HuH-7 (cell line): ENCODE measurements at regions not wholly inside any gene's neighbourhood (a gene's known extent, or its start where the extent isn't known, plus 50 kb on each side); places are given as distances from the start of the nearest gene placed in this dataset.

ENCODE experiments used
- DNase-seq: peaks from one replicate; pipeline ENCODE4 v3.0.0; 2011; ENCODE audit warnings: low spot score

DNA sequence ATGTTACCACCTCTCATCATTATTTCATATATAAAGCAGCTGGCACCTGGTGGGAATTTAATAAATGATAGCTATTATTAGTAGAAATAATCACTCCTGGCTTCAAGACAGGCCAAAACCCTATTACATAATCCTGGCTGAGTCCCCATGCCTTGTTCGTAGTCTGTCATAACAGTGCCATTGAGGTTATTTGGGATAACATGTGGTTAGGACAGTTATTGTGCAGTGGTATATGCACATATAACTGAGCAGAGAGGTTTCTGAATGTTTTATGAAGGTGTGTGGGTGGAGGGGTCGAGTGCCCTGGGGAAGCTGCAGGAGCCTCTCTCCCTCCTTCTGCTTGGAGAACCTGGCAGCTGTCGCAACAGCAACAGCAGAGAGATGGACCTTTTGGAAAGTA is 162.4 kb upstream of the NABP1 start:
- DNase-seq, result no peak

DNA sequence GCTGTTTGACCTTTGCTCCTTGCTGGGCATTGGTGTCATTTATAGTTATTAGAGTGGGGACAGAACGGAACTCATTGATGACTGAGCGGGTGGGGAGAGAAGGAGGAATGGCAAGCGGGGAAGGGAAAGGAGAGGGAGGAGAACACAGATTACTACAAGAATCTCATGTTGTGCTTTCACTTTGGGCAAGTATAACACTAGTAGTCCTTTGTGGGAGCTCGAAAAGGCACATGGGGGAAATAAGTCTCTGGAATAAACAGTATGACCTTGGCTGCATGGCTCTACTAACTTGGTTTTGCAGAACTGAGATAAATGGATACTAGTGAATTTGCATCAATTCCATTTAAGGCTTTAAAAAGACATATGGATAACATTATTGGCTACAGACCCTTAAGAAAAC is 161.7 kb upstream of the NABP1 start:
- DNase-seq, result no peak

DNA sequence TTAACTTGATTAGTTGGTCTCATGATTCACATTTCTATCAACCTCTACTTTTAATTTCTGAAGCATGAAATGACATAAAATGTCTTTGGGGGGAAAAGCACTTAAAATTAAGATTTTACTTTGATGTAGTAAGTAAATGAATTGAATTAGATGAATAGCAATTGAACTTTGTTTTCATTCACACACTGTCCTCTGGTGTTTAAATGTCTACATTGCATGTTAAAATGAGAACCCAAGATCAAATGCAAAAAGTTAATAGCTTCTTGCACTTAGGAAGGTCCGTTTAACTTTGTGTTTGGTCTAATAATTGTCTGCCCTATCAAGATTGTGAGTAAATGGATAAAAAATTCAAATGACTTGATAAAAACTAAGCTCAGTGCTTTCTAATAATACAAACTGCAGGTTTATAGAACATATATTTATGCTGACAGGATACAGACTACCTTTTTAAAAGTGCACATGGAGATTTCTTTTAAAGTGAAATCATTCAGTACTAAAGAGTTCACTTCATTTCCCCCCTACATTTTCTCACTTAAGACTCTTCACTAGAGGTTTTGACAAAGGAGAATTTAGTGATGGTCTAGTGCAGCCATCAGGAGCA is 156.2 kb upstream of the NABP1 start:
- no peak for DNase-seq

DNA sequence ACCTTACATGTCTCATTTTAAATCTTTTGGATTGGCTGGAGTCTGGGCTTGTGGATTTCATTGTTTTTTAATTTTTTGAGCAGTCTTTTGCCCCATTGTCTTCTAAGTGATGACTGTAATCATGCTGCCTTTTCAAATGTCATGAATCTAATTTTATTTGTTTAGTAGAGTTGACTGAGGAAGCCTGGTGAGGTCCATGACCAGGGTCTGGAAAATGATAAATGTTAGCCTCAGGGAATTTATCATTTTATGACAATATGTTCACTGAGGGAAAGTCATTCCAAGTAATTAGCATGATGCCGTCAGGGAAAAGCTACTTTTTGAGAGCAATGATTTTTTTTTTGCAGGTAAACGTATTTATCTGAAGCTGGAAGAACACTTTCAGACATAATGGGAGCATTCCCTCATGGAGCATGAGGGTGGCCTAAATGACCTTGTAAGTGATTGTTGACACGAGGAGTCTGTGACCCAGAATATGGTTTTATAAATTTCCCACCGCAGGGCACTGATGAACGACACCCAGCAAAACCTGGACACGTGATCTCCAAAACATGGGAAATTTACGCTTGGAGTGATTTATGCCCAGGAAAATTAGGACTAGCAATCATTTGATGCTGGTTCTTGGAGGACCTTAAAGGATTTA is 155.3 kb upstream of the NABP1 start:
- no peak for DNase-seq

DNA sequence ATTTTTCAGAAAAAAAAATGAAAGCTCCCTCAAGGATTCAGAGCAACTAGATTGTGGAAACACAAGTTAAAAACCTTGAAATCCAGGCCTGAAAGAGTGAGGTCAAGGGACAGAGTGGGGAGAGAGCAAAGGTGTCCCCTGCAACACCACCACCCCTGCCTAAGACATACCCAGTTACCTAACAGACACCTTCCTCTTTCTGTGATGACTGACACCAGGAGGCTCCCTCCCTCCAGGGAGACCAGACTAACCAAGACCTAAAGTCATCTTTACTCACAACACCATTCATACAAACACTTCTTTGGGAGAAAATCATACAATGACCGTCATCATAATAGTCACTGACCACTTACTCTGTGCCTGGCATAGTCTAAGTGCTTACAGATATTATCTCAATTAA is 151.8 kb upstream of the NABP1 start:
- DNase-seq, result no peak

DNA sequence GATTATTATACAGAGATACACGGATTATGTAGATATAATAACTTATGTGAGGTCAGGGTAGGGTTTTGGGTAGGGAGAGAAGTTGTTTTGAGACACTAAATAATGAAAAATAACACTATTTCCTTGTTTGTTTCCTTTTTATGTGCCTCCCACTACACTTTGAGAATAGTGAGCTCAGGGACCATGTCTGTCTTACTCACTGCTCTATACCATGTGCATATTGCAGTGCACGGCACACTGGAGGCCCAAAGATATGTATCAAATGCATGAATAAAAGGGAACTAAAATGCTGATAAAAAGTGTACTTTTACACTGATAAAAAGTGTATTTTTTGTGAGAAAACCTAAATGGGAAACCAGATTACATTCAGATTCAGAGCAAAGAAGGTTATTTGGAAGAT is 151.4 kb upstream of the NABP1 start:
- no peak for DNase-seq

DNA sequence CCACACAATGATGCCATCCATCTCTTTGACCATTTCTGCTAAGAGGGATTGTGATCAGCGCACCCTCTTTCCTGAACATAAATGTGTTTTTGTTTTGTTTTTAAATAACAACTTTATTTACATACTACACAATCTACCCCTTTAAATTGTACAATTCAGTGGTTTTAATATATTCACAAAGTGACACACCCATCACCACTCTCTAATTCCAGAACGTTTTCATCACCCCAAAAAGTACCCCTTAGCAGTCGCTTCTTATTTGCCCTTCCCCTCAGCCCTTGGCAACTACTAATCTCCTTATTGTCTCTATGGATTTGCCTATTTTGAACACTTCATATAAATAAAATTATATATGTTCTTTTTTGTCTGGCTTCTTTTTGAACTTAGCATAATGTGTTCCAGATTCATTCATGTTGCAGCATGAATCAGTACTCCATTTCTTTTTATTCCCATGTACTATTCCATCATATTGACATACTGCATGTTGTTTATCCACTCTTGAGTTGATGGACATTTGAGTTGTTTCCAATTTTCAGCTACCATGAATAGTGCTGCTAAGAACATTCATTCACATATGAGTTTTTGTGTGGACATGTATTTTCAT is 150.9 kb upstream of the NABP1 start:
- no peak for DNase-seq

DNA sequence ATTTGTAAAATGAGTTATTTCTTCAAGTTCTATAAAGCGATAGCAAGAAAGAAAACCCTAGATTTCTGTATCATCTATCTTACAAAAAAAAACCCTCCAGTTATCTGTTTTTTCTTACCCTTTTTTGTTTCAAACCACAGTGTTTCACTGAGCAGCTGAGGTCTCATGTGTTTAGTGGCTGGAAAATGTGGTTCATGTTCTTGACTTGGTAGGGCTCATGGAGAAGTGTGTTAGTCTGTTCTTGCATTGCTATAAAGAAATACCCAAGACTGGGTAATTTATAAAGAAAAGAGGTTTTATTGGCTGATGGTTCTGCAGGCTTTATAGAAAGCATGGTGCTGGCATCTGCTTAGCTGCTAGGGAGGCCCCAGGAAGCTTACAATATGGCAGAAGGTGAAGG is 147.3 kb upstream of the NABP1 start:
- DNase-seq, result no peak

DNA sequence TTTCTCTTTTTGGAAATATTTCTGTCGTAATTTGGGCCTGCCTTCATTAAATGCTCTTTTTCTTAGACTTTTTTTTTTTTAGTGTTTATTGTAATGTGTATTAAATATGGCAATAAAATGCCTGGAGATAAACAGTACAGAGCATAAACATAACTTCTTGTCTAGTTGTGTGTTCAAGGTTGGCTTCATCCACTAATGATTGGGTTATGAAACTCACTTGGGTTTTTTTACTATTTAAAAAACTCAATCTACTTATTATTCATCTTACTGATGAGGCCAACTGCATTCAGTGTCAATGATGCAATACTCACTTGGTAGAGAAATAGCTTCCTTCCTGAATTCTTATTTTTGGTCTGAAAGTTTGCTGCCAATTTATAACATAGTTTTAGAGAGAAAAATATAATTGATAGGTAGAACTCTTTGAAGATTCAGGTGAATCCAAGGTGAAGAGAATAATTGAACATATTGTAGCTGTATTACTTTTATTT is 144.2 kb upstream of the NABP1 start:
- DNase-seq, result no peak

DNA sequence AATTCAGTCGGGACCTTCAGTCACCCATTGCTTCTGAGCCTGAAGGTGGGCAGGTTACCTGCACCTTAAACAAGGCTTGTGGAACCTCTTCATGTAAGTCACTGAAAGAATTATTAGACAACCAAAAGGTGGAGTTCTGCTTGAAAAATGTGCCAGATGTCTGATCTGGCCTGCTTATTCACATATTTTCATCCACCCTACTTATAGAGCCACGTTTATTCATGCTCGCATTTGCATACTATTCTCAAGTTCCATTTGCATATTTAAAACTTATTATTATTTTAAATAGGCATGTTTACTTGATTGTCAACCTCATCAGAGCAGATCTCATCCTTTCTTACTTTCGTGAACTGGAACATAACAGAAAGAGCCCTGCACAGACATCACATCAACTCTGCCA is 140.0 kb upstream of the NABP1 start:
- DNase-seq, result no peak

DNA sequence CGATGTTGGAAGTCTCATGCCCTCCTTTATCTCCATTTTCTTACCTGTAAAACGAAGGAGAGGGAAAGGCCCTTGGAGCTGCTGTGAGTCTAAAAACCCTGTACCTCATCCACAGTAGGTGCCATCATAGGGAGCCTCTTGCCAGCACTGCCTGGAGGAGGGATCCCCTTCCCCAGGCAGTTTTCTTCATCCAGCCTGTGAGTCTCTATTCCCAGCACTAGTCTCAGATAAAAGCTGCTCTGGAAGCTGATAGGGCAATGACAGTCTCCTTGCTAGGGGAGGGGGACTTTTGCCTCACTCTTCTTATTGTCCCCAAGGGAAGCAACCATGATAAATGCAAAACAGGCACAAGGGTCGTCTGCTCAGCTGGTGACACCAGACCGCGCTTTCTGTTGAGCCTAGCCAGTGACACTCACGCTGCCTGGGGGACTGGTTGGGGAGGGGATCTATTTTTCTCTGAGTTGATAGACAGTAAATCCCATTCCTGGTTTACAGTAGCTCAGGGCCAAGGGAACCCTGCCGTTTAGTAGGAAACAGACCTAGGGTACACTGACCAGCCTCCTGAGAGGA is 139.5 kb upstream of the NABP1 start:
- DNase-seq, result no peak

DNA sequence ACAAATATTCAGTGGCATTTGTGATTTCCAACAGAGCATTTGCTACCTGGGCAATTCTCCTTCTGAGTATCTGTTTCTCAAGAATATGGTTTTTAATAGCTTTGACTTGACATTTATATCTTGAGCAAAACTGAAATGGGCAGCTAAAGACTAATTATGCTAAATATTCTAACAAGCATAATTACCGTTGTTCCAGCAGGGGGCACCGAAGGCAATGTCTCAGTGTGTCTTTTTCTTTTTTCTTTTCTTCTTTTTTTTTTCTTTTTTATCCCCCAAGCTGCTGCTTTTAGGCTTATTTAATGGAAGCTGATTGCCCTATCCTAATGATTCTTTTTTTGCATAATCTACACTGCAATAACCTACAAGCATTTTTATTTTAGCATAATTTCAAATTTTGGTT is 138.9 kb upstream of the NABP1 start:
- DNase-seq, result peak; percentile 16

DNA sequence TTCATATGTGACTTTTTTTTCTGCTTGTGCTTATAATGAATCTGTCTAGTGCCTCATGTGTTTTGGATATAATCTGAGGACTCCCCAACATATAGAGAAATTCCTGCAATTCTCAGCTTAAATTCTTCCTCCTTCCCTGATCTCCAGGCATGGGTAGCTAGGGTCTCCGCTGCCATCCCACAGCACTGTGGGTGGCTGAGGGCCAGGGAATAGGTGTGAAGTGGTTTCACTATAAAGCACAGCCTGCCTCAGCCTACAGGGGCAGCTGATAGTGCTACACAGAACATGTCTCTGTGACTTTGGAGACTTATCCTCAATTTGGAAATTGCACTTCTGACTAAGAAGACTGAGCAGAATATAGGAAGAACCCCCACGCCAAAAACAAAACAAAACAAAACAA is 137.3 kb upstream of the NABP1 start:
- DNase-seq, result no peak

DNA sequence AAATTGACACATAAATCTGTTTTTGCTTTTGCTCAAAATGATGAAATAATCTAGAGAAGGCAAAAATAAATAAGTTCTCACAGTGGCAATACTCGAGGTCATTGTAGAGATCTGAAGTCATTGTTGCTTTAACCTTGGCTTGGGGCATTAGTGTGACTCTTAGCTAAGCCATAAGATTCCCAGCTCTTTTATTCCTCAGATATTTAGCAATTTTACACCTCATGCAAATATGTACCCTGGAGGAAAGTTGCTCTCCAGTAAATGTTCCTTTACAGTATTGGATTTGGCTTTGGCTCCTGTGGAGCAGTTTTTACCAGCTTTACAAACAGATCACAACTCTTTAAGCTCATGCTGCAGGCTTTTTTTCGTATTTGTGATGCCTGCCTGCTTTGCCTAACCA is 134.2 kb upstream of the NABP1 start:
- no peak for DNase-seq

DNA sequence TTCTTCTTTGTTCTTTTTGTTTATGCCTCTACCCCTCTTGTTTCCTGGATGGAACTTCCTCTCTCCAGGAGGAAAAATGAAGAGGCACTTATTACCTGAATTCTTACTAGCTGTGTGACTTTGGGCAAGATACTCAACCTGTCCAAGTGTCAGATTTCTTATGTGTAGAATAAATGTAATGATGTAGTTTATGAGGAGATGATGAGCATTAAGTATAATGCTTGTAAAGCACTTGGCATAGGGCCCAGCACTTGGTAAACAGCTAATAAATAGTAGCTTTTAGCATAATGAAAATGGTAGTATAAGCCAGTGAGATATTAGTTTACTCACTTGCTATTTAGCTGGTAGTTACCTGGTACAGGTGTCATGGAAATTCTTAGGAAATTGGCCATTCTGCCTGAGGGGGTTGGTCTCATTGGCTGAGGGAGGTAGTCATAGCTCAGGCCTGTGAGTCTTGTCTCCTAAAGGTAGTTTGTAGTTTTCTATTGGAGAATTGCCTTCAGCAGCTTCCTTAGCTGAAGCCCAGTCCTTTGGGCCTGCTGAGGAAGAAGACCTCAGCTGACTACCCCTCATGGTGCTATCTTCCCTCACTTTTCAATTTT is 133.4 kb upstream of the NABP1 start:
- no peak for DNase-seq

DNA sequence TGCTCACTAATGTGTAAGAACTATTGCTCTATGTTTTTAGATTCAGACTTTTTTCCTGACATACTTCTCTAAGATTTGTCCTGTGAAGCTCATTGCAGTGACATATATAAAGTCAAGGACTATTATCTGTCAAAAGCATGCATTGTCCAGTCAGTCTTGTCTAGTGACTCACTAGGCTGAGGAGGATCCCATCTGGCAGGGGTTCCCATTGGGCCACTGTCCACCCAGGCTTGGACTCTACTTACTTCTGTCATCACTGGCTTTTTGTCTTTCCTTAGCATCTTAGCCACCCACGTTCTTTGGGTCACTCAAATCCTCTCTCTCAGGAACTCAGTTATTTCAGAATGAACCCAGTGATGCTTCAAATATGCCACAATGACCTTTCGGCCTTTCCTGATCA is 132.6 kb upstream of the NABP1 start:
- no peak for DNase-seq

DNA sequence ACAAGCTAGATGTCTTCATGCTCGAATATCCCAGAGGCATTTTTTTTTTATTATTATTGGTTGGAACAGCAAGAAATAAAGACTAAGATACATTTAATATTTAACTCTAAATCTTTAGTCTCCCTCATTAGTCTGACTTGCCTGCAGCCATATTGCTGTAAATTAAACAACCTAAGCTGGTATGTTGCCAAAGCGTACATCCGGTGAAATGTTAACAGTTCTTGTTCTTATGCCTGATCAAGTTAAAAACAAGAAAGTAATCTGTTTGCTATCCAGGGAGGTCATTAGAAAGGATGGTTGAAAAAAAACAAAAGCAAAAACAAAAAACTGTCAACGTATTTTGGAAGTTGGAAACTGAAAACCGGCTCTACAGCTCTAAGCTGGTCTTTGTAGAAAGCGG is 125.9 kb upstream of the NABP1 start:
- no peak for DNase-seq

DNA sequence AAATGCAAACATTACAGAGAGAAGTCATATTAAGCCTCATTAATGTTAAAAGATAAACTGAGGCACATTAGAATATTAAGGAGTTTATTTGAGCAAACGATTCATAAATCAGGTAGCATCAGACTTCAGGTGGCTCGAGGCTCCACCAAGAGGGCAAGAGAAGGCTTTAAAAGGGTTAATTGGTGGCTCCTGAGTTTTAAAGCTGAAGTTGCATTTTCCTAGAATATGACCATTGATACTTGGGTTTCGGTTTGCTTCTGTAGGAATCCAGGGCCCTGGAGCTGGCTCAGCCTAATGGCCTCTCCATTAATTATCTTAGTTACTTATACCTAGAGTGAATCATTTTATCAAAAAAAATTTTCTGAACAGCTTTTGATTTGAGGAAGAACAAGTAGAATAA is 123.7 kb upstream of the NABP1 start:
- DNase-seq, result no peak

DNA sequence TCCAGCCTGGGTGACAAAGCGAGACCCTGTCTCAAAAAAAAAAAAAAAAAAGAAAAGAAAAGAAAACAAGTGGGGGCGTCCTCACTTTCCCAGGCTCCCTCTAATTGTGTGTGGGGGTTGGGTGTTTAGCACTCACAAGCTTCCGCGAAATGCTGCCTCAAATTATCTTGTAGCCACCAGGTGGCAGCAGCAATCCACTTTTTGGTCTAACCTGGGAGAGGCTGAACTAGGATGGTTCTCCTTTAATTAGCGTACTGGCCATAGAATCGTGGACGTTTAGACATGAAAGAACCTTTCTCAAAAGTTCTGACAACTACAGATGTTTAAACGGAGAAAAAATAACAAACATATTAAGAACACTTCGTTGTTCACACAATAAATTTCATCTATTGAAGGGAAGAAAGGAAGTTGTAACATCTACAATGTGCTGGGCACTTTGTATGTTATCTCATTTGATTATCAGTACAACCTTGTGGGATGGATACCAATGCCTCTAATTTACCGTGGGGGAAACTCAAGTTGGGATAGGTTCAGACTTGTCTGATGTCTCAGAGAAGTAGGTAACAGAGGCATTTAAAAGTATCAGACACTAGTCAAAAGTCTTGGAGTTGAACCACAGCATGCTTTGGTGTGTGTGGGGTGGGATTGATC is 122.7 kb upstream of the NABP1 start:
- DNase-seq, result peak; percentile 66

DNA sequence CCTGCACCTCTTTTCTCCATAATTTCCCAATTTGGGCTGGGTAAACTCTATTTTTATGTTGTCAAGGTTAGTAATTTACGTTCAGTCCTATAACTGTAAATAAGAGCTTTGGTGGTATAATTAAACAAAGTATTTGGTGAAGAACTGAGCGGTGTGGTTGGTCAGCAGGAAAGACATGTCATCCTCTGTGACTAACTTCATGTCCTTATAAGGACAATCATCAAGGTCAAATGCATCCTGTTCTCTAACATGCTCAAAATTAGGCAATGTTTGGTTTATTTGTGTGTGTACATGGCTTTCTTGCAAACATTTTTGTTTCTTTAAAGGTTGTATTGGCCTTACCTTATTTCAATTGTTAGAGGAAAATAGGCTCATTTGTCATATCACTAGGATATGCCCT is 121.5 kb upstream of the NABP1 start:
- no peak for DNase-seq

DNA sequence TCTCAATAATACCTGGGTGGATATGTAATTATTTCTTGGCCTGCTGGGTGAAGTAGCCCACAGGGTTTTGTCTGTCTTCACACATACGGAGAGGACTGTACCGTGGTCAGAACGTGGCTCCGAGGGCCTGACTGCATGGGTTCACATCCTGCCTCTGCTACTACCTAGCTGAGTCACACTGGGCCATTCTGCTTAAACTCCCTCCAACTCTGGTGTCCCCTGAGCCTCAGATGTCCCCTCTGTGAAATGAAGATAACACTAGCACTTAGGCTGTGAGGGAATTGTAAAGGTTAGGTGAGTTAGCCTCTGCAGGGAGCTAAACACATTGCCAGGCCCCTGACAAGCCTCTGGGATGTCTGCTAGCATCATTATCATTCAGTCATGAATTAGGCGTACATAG is 120.1 kb upstream of the NABP1 start:
- no peak for DNase-seq

DNA sequence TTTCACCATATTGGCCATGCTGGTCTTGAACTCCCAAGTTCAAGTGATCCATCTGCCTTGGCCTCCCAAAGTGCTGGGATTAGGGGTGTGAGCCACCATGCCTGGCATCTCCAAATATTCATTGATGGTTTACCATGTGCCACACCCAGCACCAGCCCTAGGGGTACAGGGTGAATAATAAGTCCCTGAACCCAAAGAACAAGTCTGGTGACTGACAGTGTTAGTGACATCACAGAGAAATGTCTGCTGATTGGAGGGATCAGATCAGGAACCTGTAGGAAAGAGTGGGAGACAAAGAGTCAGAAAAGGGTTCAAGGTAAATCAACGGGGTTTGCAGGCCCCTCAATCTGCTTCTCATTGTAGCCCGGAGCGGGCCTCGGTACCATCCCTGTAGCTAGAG is 118.4 kb upstream of the NABP1 start:
- DNase-seq, result no peak
